Parathyroid adenoma (tissue), 2 donors: ENCODE measurements at regions not wholly inside any gene's neighbourhood (a gene's known extent, or its start where the extent isn't known, plus 50 kb on each side); places are given as distances from the start of the nearest gene placed in this dataset.

Experiments used
- H2AFZ ChIP-seq: fragments of 300-600 bp; sonication (generic); one replicate; pipeline ENCODE4 v1.7.0; 2017; ENCODE audit warnings: antibody characterized with exemption, mild to moderate bottlenecking
- H3K27ac ChIP-seq: fragments of 300-600 bp; sonication (generic); one replicate; pipeline ENCODE4 v1.7.0; 2017
- H3K27me3 ChIP-seq: fragments of 300-600 bp; sonication (generic); one replicate; pipeline ENCODE4 v1.7.0; 2017; ENCODE audit warnings: low read length; ENCODE audit not compliant: control insufficient read depth, insufficient read depth
- H3K36me3 ChIP-seq: fragments of 300-600 bp; sonication (generic); one replicate; pipeline ENCODE4 v1.7.0; 2017; ENCODE audit warnings: low read length; ENCODE audit not compliant: control insufficient read depth, insufficient read depth
- H3K4me1 ChIP-seq: fragments of 300-600 bp; sonication (generic); one replicate; pipeline ENCODE4 v1.7.0; 2017; ENCODE audit warnings: control low read depth
- H3K4me2 ChIP-seq: fragments of 300-600 bp; sonication (generic); one replicate; pipeline ENCODE4 v1.7.0; 2017; ENCODE audit warnings: low read length
- H3K4me3 ChIP-seq: fragments of 300-600 bp; sonication (generic); one replicate; pipeline ENCODE4 v1.7.0; 2017; ENCODE audit warnings: low read depth, low read length
- H3K79me2 ChIP-seq: fragments of 300-600 bp; sonication (generic); one replicate; pipeline ENCODE4 v1.7.0; 2017; ENCODE audit warnings: control low read depth
- H3K9ac ChIP-seq: fragments of 300-600 bp; sonication (generic); one replicate; pipeline ENCODE4 v1.7.0; 2017; ENCODE audit warnings: mild to moderate bottlenecking
- H3K9me3 ChIP-seq: fragments of 300-600 bp; sonication (generic); one replicate; pipeline ENCODE4 v1.7.0; 2017; ENCODE audit warnings: low read length; ENCODE audit not compliant: control insufficient read depth
- CTCF ChIP-seq: fragments of 300-600 bp; sonication (generic); IDR thresholded peaks from one replicate; pipeline ENCODE4 v1.7.0; 2017; ENCODE audit warnings: antibody characterized with exemption, mild to moderate bottlenecking
- donor health status: primary hyperparathyroidism.

GRCh38 chr7:115708013-115708341 is 322.6 kb downstream of the TFEC start:
- no peak for TF ChIP-seq CTCF
- Histone ChIP-seq H3K36me3 (no peaks in the 10 kb centered on the region), H3K4me2 (no peak overlapping the region), H3K4me1 (no peaks in the 10 kb centered on the region), H3K27ac (no peak overlapping the region), H3K9me3 (no peaks in the 10 kb centered on the region), H3K9ac (no peak overlapping the region), H2AFZ (no peak overlapping the region), H3K27me3 (no peaks in the 10 kb centered on the region), H3K79me2 (no peaks in the 10 kb centered on the region), H3K4me3 (no peak overlapping the region)

- H3K9me3 ChIP-seq: no peaks in the 10 kb centered on the region
- no peaks in the 10 kb centered on the region for H3K79me2 ChIP-seq
- no peak for TF ChIP-seq CTCF
- H3K27ac ChIP-seq: no peak overlapping the region
- H3K4me1 ChIP-seq: no peaks in the 10 kb centered on the region
- H3K4me3 ChIP-seq: no peak overlapping the region
- no peak overlapping the region for H3K4me2 ChIP-seq
- no peak overlapping the region for H2AFZ ChIP-seq
- no peaks in the 10 kb centered on the region for H3K27me3 ChIP-seq
- H3K36me3 ChIP-seq: no peaks in the 10 kb centered on the region
- H3K9ac ChIP-seq: no peak overlapping the region
These were observed 323.1 kb downstream of the TFEC start for GRCh38 chr7:115707258-115708012.

GRCh38 chr7:115704884-115705283 is 325.7 kb downstream of the TFEC start:
- no peak overlapping the region for H3K4me3 ChIP-seq
- no peak overlapping the region for H3K9ac ChIP-seq
- H3K27ac ChIP-seq: no peak overlapping the region
- no peaks in the 10 kb centered on the region for H3K4me1 ChIP-seq
- no peaks in the 10 kb centered on the region for H3K27me3 ChIP-seq
- no peaks in the 10 kb centered on the region for H3K36me3 ChIP-seq
- no peaks in the 10 kb centered on the region for H3K9me3 ChIP-seq
- no peaks in the 10 kb centered on the region for H3K79me2 ChIP-seq
- H3K4me2 ChIP-seq: no peak overlapping the region
- no peak overlapping the region for H2AFZ ChIP-seq
- TF ChIP-seq CTCF: no peak

- no peak overlapping the region for H3K27ac ChIP-seq
- no peak overlapping the region for H3K4me3 ChIP-seq
- H3K79me2 ChIP-seq: no peaks in the 10 kb centered on the region
- no peak overlapping the region for H3K9ac ChIP-seq
- H3K4me1 ChIP-seq: no peaks in the 10 kb centered on the region
- no peaks in the 10 kb centered on the region for H3K36me3 ChIP-seq
- H3K9me3 ChIP-seq: no peaks in the 10 kb centered on the region
- no peaks in the 10 kb centered on the region for H3K27me3 ChIP-seq
- no peak overlapping the region for H2AFZ ChIP-seq
- no peak for TF ChIP-seq CTCF
- H3K4me2 ChIP-seq: no peak overlapping the region
These were observed 329.4 kb downstream of the TFEC start for GRCh38 chr7:115701141-115701540.

- Histone ChIP-seq H3K36me3 (no peaks in the 10 kb centered on the region), H3K9ac (no peak overlapping the region), H3K79me2 (no peaks in the 10 kb centered on the region), H2AFZ (no peak overlapping the region), H3K4me3 (no peak overlapping the region), H3K4me1 (no peaks in the 10 kb centered on the region), H3K27me3 (no peaks in the 10 kb centered on the region), H3K9me3 (no peaks in the 10 kb centered on the region), H3K4me2 (no peak overlapping the region), H3K27ac (no peak overlapping the region)
- no peak for TF ChIP-seq CTCF
These were observed 336.1 kb downstream of the TFEC start for GRCh38 chr7:115694424-115694823.
